K562 (cell line): ENCODE measurements at regions not wholly inside any gene's neighbourhood (a gene's known extent, or its start where the extent isn't known, plus 50 kb on each side); places are given as distances from the start of the nearest gene placed in this dataset.

Source experiments
- ATAC-seq: fragments of 200-7000 bp; cut with Tn5 transposase; 3 replicates; pipeline ENCODE4 v1.9.1; 2020; ENCODE audit warnings: moderate library complexity
- BruUV-seq: library from RNA; stranded (reverse); fragments of 400-500 nt; replicated peaks from 2 replicates; lab custom pipeline; 2021; lab: Mats Ljungman, UMichigan
- CTCF ChIA-PET: fragments of 300-600 bp; formaldehyde crosslinking; extraction: SDS; loops from one replicate; lab custom pipeline; 2021; ENCODE audit warnings: low intra/inter-chr PET ratio; lab: Yijun Ruan, JAX
- POLR2A ChIA-PET: fragments of 300-600, 350-650 bp; sonication (Branson Sonifier 250); formaldehyde crosslinking; extraction: SDS; loops from one replicate; lab custom pipeline; 2021; ENCODE audit warnings: antibody characterized with exemption, inconsistent platforms; lab: Yijun Ruan, JAX
- DNase-seq, 4 experiments: peaks; one replicate each; pipeline versions ENCODE4 v3.0.0 to v3.0.0-alpha.2; 2011 to 2018; ENCODE audit warnings: low spot score in 3 of 4, mixed read lengths in 3 of 4; ENCODE audit errors: extremely low read depth in 1 of 4
- FAIRE-seq: peaks from 2 replicates; lab custom pipeline; 2011; peaks lifted over from hg19 to GRCh38; lab: Jason Lieb, UNC
- H2AFZ ChIP-seq: 2 replicates; pipeline ENCODE4 v1.6.0; 2011; ENCODE audit warnings: low read depth, low read length, control low read depth, inconsistent platforms
- H3K27ac ChIP-seq: fragments of 200-600 bp; 3 replicates; pipeline ENCODE4 v1.8.0; 2011; ENCODE audit warnings: low read depth, mild to moderate bottlenecking, control low read depth, inconsistent platforms, low read length, moderate library complexity, mixed read lengths; ENCODE audit errors: extremely low read depth
- H3K27me3 ChIP-seq, 2 experiments: fragments of 300-600 bp in 1 of 2; 2 replicates in 1 of 2; 3 replicates in 1 of 2; pipeline versions ENCODE4 v1.6.0 to v1.8.0; 2011; ENCODE audit warnings: inconsistent platforms in 2 of 2, low read length in 2 of 2, mild to moderate bottlenecking in 1 of 2, mixed read lengths in 1 of 2, moderate library complexity in 1 of 2; ENCODE audit not compliant: control insufficient read depth in 2 of 2, insufficient read depth in 2 of 2
- H3K36me3 ChIP-seq: fragments of 300-600 bp; 3 replicates; pipeline ENCODE4 v1.8.0; 2011; ENCODE audit warnings: mild to moderate bottlenecking, low read length, inconsistent platforms; ENCODE audit not compliant: control insufficient read depth, insufficient read depth
- H3K4me1 ChIP-seq, 2 experiments: fragments of 200-600 bp in 1 of 2; replicated peaks in 1 of 2; 2 replicates in 1 of 2; 3 replicates in 1 of 2; pipeline versions ENCODE4 v1.5.1 to v1.8.0; 2011; ENCODE audit warnings: inconsistent platforms in 2 of 2, low read length in 2 of 2, mild to moderate bottlenecking in 1 of 2, mixed read lengths in 1 of 2, moderate library complexity in 1 of 2; ENCODE audit not compliant: control insufficient read depth in 2 of 2, insufficient read depth in 2 of 2
- H3K4me2 ChIP-seq: 2 replicates; pipeline ENCODE4 v1.6.1; 2011; ENCODE audit warnings: low read length, control low read depth, inconsistent platforms, mixed read lengths; ENCODE audit not compliant: insufficient read depth
- H3K4me3 ChIP-seq: fragments of 200-600 bp; sonication (generic), shearing (Covaris generic); 2 replicates; pipeline ENCODE4 v1.5.1; 2016; ENCODE audit warnings: control low read depth, inconsistent platforms
- H3K79me2 ChIP-seq: fragments of 200-600 bp; 3 replicates; pipeline ENCODE4 v1.8.0; 2011; ENCODE audit warnings: low read length, inconsistent platforms; ENCODE audit not compliant: control insufficient read depth, insufficient read depth
- H3K9ac ChIP-seq, 2 experiments: 2 replicates each; pipeline versions ENCODE4 v1.6.0 to v1.6.1; 2011; ENCODE audit warnings: low read depth in 2 of 2, low read length in 2 of 2, control low read depth in 1 of 2, inconsistent platforms in 1 of 2, mild to moderate bottlenecking in 1 of 2, mixed read lengths in 1 of 2; ENCODE audit not compliant: insufficient read depth in 1 of 2
- H3K9me1 ChIP-seq: one replicate; pipeline ENCODE4 v1.6.0; 2011; ENCODE audit warnings: inconsistent platforms, mild to moderate bottlenecking, low read length, moderate library complexity; ENCODE audit not compliant: control insufficient read depth, insufficient read depth
- H3K9me3 ChIP-seq: replicated peaks from 2 replicates; pipeline ENCODE4 v1.5.1; 2011; ENCODE audit warnings: low read depth, low read length, inconsistent platforms; ENCODE audit not compliant: control insufficient read depth, insufficient read depth
- H4K20me1 ChIP-seq: replicated peaks from 2 replicates; pipeline ENCODE4 v1.6.1; 2011; ENCODE audit warnings: low read length, inconsistent platforms, mixed read lengths; ENCODE audit not compliant: control insufficient read depth, insufficient read depth
- ELF2 ChIP-seq: fragments of 250-450 bp; sonication (Bioruptor Pico); IDR thresholded peaks from 2 replicates; pipeline ENCODE4 v1.5.0; 2021; ENCODE audit warnings: mild to moderate bottlenecking
- ERF ChIP-seq: fragments of 450-650 bp; formaldehyde crosslinking; IDR thresholded peaks from 2 replicates; pipeline ENCODE4 v1.4.0; 2020; ENCODE audit warnings: mild to moderate bottlenecking, mixed read lengths
- FOXK2 ChIP-seq, 2 experiments: fragments of 450-650 bp; IDR thresholded peaks in 1 of 2; conservative IDR thresholded peaks in 1 of 2; 2 replicates each; pipeline ENCODE4 v1.6.1; 2016; ENCODE audit warnings: low read depth in 2 of 2, mild to moderate bottlenecking in 1 of 2
- GTF2B ChIP-seq: IDR thresholded peaks from 2 replicates; pipeline ENCODE4 v1.6.1; 2011; ENCODE audit not compliant: insufficient read length; ENCODE audit errors: extremely low read depth
- HCFC1 ChIP-seq: IDR thresholded peaks from 2 replicates; pipeline ENCODE4 v1.6.1; 2012; ENCODE audit warnings: low read depth, low read length, improper control_type of control experiment
- HDAC2 ChIP-seq: fragments of 450-650 bp; IDR thresholded peaks from 2 replicates; pipeline ENCODE4 v1.6.1; 2016; ENCODE audit warnings: mild to moderate bottlenecking
- HINFP ChIP-seq: fragments of 450-650 bp; conservative IDR thresholded peaks from 2 replicates; pipeline ENCODE4 v1.6.1; 2016; ENCODE audit warnings: missing genetic modification characterization, low read depth, mild to moderate bottlenecking, control low read depth, missing compliant biosample characterization
- HMG20B ChIP-seq: fragments of 250-450 bp; sonication (Bioruptor Pico); IDR thresholded peaks from 2 replicates; pipeline ENCODE4 v1.5.0; 2021; ENCODE audit warnings: mild to moderate bottlenecking
- NR3C1 ChIP-seq: sonication (generic); formaldehyde crosslinking; IDR thresholded peaks from 2 replicates; pipeline ENCODE4 v1.8.1; 2022; ENCODE audit warnings: missing genetic modification reagents
- RBM22 ChIP-seq: fragments of 200-400 bp; formaldehyde crosslinking; IDR thresholded peaks from 2 replicates; pipeline ENCODE4 v1.6.1; 2018; ENCODE audit warnings: low read length, low read depth; ENCODE audit not compliant: poor library complexity, severe bottlenecking
- RCOR1 ChIP-seq, 2 experiments: IDR thresholded peaks; 2 replicates each; pipeline ENCODE4 v1.6.1; 2012; ENCODE audit warnings: low read depth in 2 of 2, low read length in 2 of 2, borderline replicate concordance in 1 of 2, improper control_type of control experiment in 1 of 2
- RNF219 ChIP-seq: fragments of 250-450 bp; sonication (Bioruptor Pico); IDR thresholded peaks from 2 replicates; pipeline ENCODE4 v1.5.0; 2022; ENCODE audit warnings: mild to moderate bottlenecking
- SIN3B ChIP-seq: fragments of 450-650 bp; IDR thresholded peaks from 2 replicates; pipeline ENCODE4 v1.6.1; 2017; ENCODE audit warnings: low read depth, mild to moderate bottlenecking, moderate library complexity
- SMAD1 ChIP-seq: fragments of 150-350 bp; IDR thresholded peaks from 2 replicates; pipeline ENCODE4 v1.6.1; 2014; ENCODE audit warnings: low read length, low read depth; ENCODE audit not compliant: partially characterized antibody
- SNIP1 ChIP-seq: fragments of 450-650 bp; IDR thresholded peaks from 2 replicates; pipeline ENCODE4 v1.7.1; 2017; ENCODE audit warnings: low read depth, mild to moderate bottlenecking
- ZNF3 ChIP-seq: fragments of 250-450 bp; sonication (Bioruptor Pico); IDR thresholded peaks from 2 replicates; pipeline ENCODE4 v1.5.0; 2021; ENCODE audit warnings: mild to moderate bottlenecking, moderate library complexity
- WGBS: fragments of 100-300 bp; shearing (Covaris generic); methylation state at CpG from one replicate; pipeline ENCODE4 v1.1.6; 2016; ENCODE audit warnings: low coverage, mixed read lengths; ENCODE audit not compliant: insufficient coverage; ENCODE audit errors: missing lambda C conversion rate; 5-methylcytosine and 5-hydroxymethylcytosine counted together
- in situ Hi-C: fragments of 300-500 bp; cut with MboI; formaldehyde crosslinking; loops from 4 replicates; pipeline ENCODE4 v1.15.0; 2018; ENCODE audit warnings: inconsistent platforms, mixed read lengths
- intact Hi-C: fragments of 100-400 bp; cut with micrococcal nuclease; formaldehyde crosslinking; loops from 2 replicates; pipeline ENCODE4 v1.14.2; 2022

GRCh38 chr10:130864961-130865818 is 446.3 kb downstream of the TCERG1L start:
- no peaks in the 10 kb centered on the region for H3K9me3 ChIP-seq
- H3K79me2 ChIP-seq: no peaks in the 10 kb centered on the region
- no peak overlapping the region for H3K9ac ChIP-seq
- H3K27ac ChIP-seq: no peak overlapping the region
- POLR2A ChIA-PET: interaction anchor here (0.6 kb wide), 1 partner anchor 435 kb away, joined by 3 read pairs; no protein-coding TSS in a partner anchor
- 2% methylated on average over 17 of the region's 17 CpGs for whole genome bisulfite sequencing
- no TSS peak for BruUV-seq
- H3K4me3 ChIP-seq: no peak overlapping the region
- intact Hi-C loops: no loop called here
- ATAC-seq: no peak
- CTCF ChIA-PET: no interaction called here
- H3K9me1 ChIP-seq: no peaks in the 10 kb centered on the region
- H3K36me3 ChIP-seq: no peaks in the 10 kb centered on the region
- H3K27me3 ChIP-seq: no peaks in the 10 kb centered on the region
- in situ Hi-C loops: no loop called here
- H3K4me1 ChIP-seq: no peaks in the 10 kb centered on the region
- no peak overlapping the region for H3K4me2 ChIP-seq
- H2AFZ ChIP-seq: no peak overlapping the region
- H4K20me1 ChIP-seq: no peaks in the 10 kb centered on the region
- no peak for DNase-seq
- FAIRE-seq: no peak
- TF ChIP-seq HMG20B (CRISPR knock-in tag): no peak
- TF ChIP-seq SNIP1: no peak
- no peak for TF ChIP-seq GTF2B
- TF ChIP-seq NR3C1 (CRISPR knock-in tag): no peak
- TF ChIP-seq HINFP (tag): no peak
- TF ChIP-seq ELF2: no peak
- no peak for TF ChIP-seq RBM22
- no peak for TF ChIP-seq RNF219 (CRISPR knock-in tag)
- TF ChIP-seq RCOR1 (IDR thresholded peaks at IDR 0.05; ENCODE audit: borderline replicate concordance in 1 of 2, low read depth in 2 of 2, low read length in 2 of 2): no peak
- no peak for TF ChIP-seq ERF (CRISPR knock-in tag)
- no peak for TF ChIP-seq HDAC2
- no peak for TF ChIP-seq SIN3B
- no peak for TF ChIP-seq SMAD1
- no peak for TF ChIP-seq HCFC1
- TF ChIP-seq ZNF3: no peak
- no peak for TF ChIP-seq FOXK2 (conservative IDR thresholded peaks at IDR 0.05 in 1 of 2, IDR thresholded peaks at IDR 0.05 in 1 of 2; ENCODE audit: low read depth in 2 of 2)
